ENCODE measurements at regions not wholly inside any gene's neighbourhood (a gene's known extent, or its start where the extent isn't known, plus 50 kb on each side); places are given as distances from the start of the nearest gene placed in this dataset.
"Not testable (repeated sequence)": the region's sequence is repeated elsewhere in the genome, so short reads cannot be mapped to it uniquely, and the experiment has no call there.

GRCh38 chr10:118961436-118961835 is 68.1 kb upstream of the NANOS1 start:
- H3K9ac ChIP-seq (ENCODE audit: low read depth, low read length) = no peak overlapping the region
- H3K27me3 ChIP-seq (ENCODE audit: control insufficient read depth, insufficient read depth, low read length) = no peaks in the 10 kb centered on the region
- H3K4me1 ChIP-seq (ENCODE audit: control insufficient read depth, insufficient read depth, low read length) = no peaks in the 10 kb centered on the region
- H3K4me3 ChIP-seq (ENCODE audit: low read depth, low read length) = no peak overlapping the region
- H3K27ac ChIP-seq (ENCODE audit: low read depth, low read length) = no peak overlapping the region
- no peaks in the 10 kb centered on the region for H3K36me3 ChIP-seq (ENCODE audit: control insufficient read depth, insufficient read depth, low read length)
- H3K9me3 ChIP-seq (ENCODE audit: control insufficient read depth, insufficient read depth, low read length) = no peaks in the 10 kb centered on the region

DNA sequence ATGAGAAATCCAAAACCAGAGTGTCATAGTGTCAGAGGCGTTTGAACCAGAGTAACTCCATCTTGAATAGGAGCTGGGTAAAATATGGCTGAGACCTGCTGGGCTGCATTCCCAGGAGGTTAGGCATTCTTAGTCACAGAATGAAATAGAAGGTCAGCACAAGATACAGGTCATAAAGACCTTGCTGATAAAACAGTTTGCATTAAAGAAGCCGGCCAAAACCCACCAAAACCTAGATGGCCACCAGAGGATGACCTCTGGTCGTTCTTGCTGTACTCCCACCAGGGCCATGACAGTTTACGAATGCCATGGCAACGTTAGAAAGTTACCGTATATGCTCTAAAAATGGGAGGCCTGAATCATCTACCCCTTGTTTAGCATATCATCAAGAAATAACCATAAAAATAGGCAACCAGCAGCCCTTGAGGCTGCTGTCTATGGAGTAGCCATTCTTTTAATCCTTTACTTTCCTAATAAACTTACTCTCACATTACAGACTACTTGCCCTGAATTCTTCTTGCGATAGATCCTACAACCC is 67.1 kb upstream of the NANOS1 start:
- H3K4me1 ChIP-seq (ENCODE audit: control insufficient read depth, insufficient read depth, low read length); H3K27me3 ChIP-seq (ENCODE audit: control insufficient read depth, insufficient read depth, low read length); H3K9me3 ChIP-seq (ENCODE audit: control insufficient read depth, insufficient read depth, low read length); H3K27ac ChIP-seq (ENCODE audit: low read depth, low read length); H3K36me3 ChIP-seq (ENCODE audit: control insufficient read depth, insufficient read depth, low read length); H3K9ac ChIP-seq (ENCODE audit: low read depth, low read length); H3K4me3 ChIP-seq (ENCODE audit: low read depth, low read length): not testable (repeated sequence)

DNA sequence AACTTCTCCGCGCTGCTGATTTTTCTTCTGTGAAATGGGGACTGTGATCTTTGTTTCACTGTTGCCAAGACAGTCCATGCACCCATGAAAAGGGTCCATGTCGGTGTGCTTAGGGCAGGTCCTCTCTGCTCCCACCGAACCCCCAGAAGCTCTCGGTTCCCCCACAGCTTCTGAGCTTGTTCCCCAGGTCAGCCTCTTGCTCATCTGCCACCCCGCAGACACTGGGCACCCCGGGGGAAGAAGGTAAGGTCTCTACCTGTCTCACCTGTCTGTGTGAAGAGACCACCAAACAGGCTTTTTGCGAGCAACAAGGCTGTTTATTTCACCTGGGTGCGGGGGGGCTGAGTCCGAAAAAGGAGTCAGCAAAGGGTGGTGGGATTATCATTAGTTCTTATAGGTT is 66.2 kb upstream of the NANOS1 start:
- H3K4me3 ChIP-seq (ENCODE audit: low read depth, low read length) = no peak overlapping the region
- H3K4me1 ChIP-seq (ENCODE audit: control insufficient read depth, insufficient read depth, low read length) = no peaks in the 10 kb centered on the region
- no peaks in the 10 kb centered on the region for H3K9me3 ChIP-seq (ENCODE audit: control insufficient read depth, insufficient read depth, low read length)
- no peaks in the 10 kb centered on the region for H3K27me3 ChIP-seq (ENCODE audit: control insufficient read depth, insufficient read depth, low read length)
- no peak overlapping the region for H3K9ac ChIP-seq (ENCODE audit: low read depth, low read length)
- no peaks in the 10 kb centered on the region for H3K36me3 ChIP-seq (ENCODE audit: control insufficient read depth, insufficient read depth, low read length)
- no peak overlapping the region for H3K27ac ChIP-seq (ENCODE audit: low read depth, low read length)

DNA sequence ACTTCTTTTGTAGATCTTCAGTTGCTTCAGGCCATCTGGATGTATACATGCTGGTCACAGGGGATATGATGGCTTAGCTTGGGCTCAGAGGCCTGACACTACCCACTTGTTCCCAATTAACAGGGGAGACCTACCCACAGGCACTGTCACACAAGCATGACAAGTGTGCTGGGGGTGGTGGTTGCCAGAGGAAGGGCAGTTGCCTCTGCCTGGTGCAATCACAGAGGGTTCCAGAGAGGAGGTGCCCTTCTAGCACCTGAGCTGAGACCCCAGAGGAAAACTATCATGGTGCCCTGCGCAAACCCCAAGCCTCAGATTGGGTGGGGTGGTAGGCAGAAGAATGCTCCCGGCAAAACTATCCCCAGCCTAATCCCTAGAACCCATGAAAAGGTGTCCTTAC is 65.6 kb upstream of the NANOS1 start:
- Histone ChIP-seq H3K36me3 (ENCODE audit: control insufficient read depth, insufficient read depth, low read length) (no peaks in the 10 kb centered on the region), H3K27ac (ENCODE audit: low read depth, low read length) (no peak overlapping the region), H3K9ac (ENCODE audit: low read depth, low read length) (no peak overlapping the region), H3K9me3 (ENCODE audit: control insufficient read depth, insufficient read depth, low read length) (no peaks in the 10 kb centered on the region), H3K4me3 (ENCODE audit: low read depth, low read length) (no peak overlapping the region), H3K4me1 (ENCODE audit: control insufficient read depth, insufficient read depth, low read length) (no peaks in the 10 kb centered on the region), H3K27me3 (ENCODE audit: control insufficient read depth, insufficient read depth, low read length) (no peaks in the 10 kb centered on the region)

- not testable (repeated sequence) for H3K9ac ChIP-seq (ENCODE audit: low read depth, low read length); H3K36me3 ChIP-seq (ENCODE audit: control insufficient read depth, insufficient read depth, low read length); H3K27me3 ChIP-seq (ENCODE audit: control insufficient read depth, insufficient read depth, low read length); H3K27ac ChIP-seq (ENCODE audit: low read depth, low read length); H3K9me3 ChIP-seq (ENCODE audit: control insufficient read depth, insufficient read depth, low read length); H3K4me1 ChIP-seq (ENCODE audit: control insufficient read depth, insufficient read depth, low read length); H3K4me3 ChIP-seq (ENCODE audit: low read depth, low read length)
Observed at GRCh38 chr10:118964476-118964875, 65.0 kb upstream of the NANOS1 start.

DNA sequence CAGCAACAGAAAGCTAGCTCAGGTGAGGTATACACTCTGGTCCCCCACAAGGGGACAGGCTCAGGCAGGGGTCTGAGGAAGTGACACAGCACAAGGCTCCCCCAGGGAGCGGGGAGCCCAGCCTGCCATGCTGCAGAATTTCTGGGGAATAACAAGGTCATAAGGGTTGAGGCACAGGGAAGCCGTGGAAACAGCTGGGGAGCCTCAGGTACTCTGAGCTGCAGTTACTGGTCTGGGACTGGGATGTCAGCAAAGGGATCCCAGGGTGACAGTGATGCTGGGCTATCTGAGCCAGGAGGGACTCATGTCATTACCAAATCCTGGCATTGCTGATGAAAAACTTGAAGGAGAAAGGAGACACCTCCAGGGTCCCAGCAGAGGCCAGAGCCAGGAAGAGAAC is 64.4 kb upstream of the NANOS1 start:
- H3K9ac ChIP-seq (ENCODE audit: low read depth, low read length) = no peak overlapping the region
- H3K9me3 ChIP-seq (ENCODE audit: control insufficient read depth, insufficient read depth, low read length) = no peaks in the 10 kb centered on the region
- no peaks in the 10 kb centered on the region for H3K4me1 ChIP-seq (ENCODE audit: control insufficient read depth, insufficient read depth, low read length)
- no peaks in the 10 kb centered on the region for H3K36me3 ChIP-seq (ENCODE audit: control insufficient read depth, insufficient read depth, low read length)
- no peak overlapping the region for H3K27ac ChIP-seq (ENCODE audit: low read depth, low read length)
- no peak overlapping the region for H3K4me3 ChIP-seq (ENCODE audit: low read depth, low read length)
- H3K27me3 ChIP-seq (ENCODE audit: control insufficient read depth, insufficient read depth, low read length) = no peaks in the 10 kb centered on the region

- Histone ChIP-seq H3K4me3 (ENCODE audit: low read depth, low read length) (no peak overlapping the region), H3K4me1 (ENCODE audit: control insufficient read depth, insufficient read depth, low read length) (no peaks in the 10 kb centered on the region), H3K9me3 (ENCODE audit: control insufficient read depth, insufficient read depth, low read length) (no peaks in the 10 kb centered on the region), H3K36me3 (ENCODE audit: control insufficient read depth, insufficient read depth, low read length) (no peaks in the 10 kb centered on the region), H3K9ac (ENCODE audit: low read depth, low read length) (no peak overlapping the region), H3K27ac (ENCODE audit: low read depth, low read length) (no peak overlapping the region), H3K27me3 (ENCODE audit: control insufficient read depth, insufficient read depth, low read length) (no peaks in the 10 kb centered on the region)
Observed at GRCh38 chr10:118965645-118966044, 63.9 kb upstream of the NANOS1 start.

GRCh38 chr10:118966076-118966849 is 63.3 kb upstream of the NANOS1 start:
- H3K9ac ChIP-seq (ENCODE audit: low read depth, low read length) = no peak overlapping the region
- H3K27me3 ChIP-seq (ENCODE audit: control insufficient read depth, insufficient read depth, low read length) = no peaks in the 10 kb centered on the region
- no peaks in the 10 kb centered on the region for H3K9me3 ChIP-seq (ENCODE audit: control insufficient read depth, insufficient read depth, low read length)
- H3K27ac ChIP-seq (ENCODE audit: low read depth, low read length) = no peak overlapping the region
- no peaks in the 10 kb centered on the region for H3K4me1 ChIP-seq (ENCODE audit: control insufficient read depth, insufficient read depth, low read length)
- no peaks in the 10 kb centered on the region for H3K36me3 ChIP-seq (ENCODE audit: control insufficient read depth, insufficient read depth, low read length)
- H3K4me3 ChIP-seq (ENCODE audit: low read depth, low read length) = no peak overlapping the region

- Histone ChIP-seq H3K36me3 (ENCODE audit: control insufficient read depth, insufficient read depth, low read length) (no peaks in the 10 kb centered on the region), H3K27me3 (ENCODE audit: control insufficient read depth, insufficient read depth, low read length) (no peaks in the 10 kb centered on the region), H3K4me3 (ENCODE audit: low read depth, low read length) (no peak overlapping the region), H3K9me3 (ENCODE audit: control insufficient read depth, insufficient read depth, low read length) (no peaks in the 10 kb centered on the region), H3K4me1 (ENCODE audit: control insufficient read depth, insufficient read depth, low read length) (no peaks in the 10 kb centered on the region), H3K9ac (ENCODE audit: low read depth, low read length) (no peak overlapping the region), H3K27ac (ENCODE audit: low read depth, low read length) (no peak overlapping the region)
Observed at GRCh38 chr10:118966850-118967125, 62.7 kb upstream of the NANOS1 start.

- H3K4me1 ChIP-seq (ENCODE audit: control insufficient read depth, insufficient read depth, low read length) = no peaks in the 10 kb centered on the region
- H3K27ac ChIP-seq (ENCODE audit: low read depth, low read length) = no peak overlapping the region
- H3K9me3 ChIP-seq (ENCODE audit: control insufficient read depth, insufficient read depth, low read length) = no peaks in the 10 kb centered on the region
- no peak overlapping the region for H3K4me3 ChIP-seq (ENCODE audit: low read depth, low read length)
- H3K9ac ChIP-seq (ENCODE audit: low read depth, low read length) = no peak overlapping the region
- H3K27me3 ChIP-seq (ENCODE audit: control insufficient read depth, insufficient read depth, low read length) = no peaks in the 10 kb centered on the region
- H3K36me3 ChIP-seq (ENCODE audit: control insufficient read depth, insufficient read depth, low read length) = no peaks in the 10 kb centered on the region
Observed at GRCh38 chr10:118967160-118967559, 62.4 kb upstream of the NANOS1 start.

- H3K4me3 ChIP-seq (ENCODE audit: low read depth, low read length) = no peak overlapping the region
- H3K4me1 ChIP-seq (ENCODE audit: control insufficient read depth, insufficient read depth, low read length) = no peaks in the 10 kb centered on the region
- no peak overlapping the region for H3K27ac ChIP-seq (ENCODE audit: low read depth, low read length)
- no peak overlapping the region for H3K9ac ChIP-seq (ENCODE audit: low read depth, low read length)
- no peaks in the 10 kb centered on the region for H3K27me3 ChIP-seq (ENCODE audit: control insufficient read depth, insufficient read depth, low read length)
- H3K36me3 ChIP-seq (ENCODE audit: control insufficient read depth, insufficient read depth, low read length) = no peaks in the 10 kb centered on the region
- H3K9me3 ChIP-seq (ENCODE audit: control insufficient read depth, insufficient read depth, low read length) = no peaks in the 10 kb centered on the region
Observed at GRCh38 chr10:118968060-118968459, 61.5 kb upstream of the NANOS1 start.

Measured in HUES48 (cell line).